RWPE2 (cell line): ENCODE measurements at regions not wholly inside any gene's neighbourhood (a gene's known extent, or its start where the extent isn't known, plus 50 kb on each side); places are given as distances from the start of the nearest gene placed in this dataset.

Experiments
- ATAC-seq: fragments of 200-7000 bp; cut with Tn5 transposase; 3 replicates; pipeline ENCODE4 v1.9.1; 2021; ENCODE audit warnings: low read depth
- DNase-seq: peaks from one replicate; pipeline ENCODE4 v3.0.0-alpha.2; 2020; ENCODE audit warnings: low spot score
- H3K27ac ChIP-seq: fragments of 450-650 bp; 2 replicates; pipeline ENCODE4 v1.5.1; 2017; ENCODE audit warnings: mild to moderate bottlenecking; ENCODE audit not compliant: poor library complexity, severe bottlenecking
- H3K27me3 ChIP-seq: fragments of 250-450 bp; sonication (Bioruptor Pico); 2 replicates; pipeline ENCODE4 v1.5.1; 2021; ENCODE audit warnings: mild to moderate bottlenecking, moderate library complexity; ENCODE audit not compliant: insufficient read depth, poor library complexity, severe bottlenecking
- H3K36me3 ChIP-seq: fragments of 250-450 bp; sonication (Bioruptor Pico); 2 replicates; pipeline ENCODE4 v1.5.1; 2020; ENCODE audit warnings: low read depth, mild to moderate bottlenecking, moderate library complexity
- H3K4me1 ChIP-seq: fragments of 250-450 bp; sonication (Bioruptor Pico); 2 replicates; pipeline ENCODE4 v1.5.1; 2021; ENCODE audit warnings: mild to moderate bottlenecking, moderate library complexity; ENCODE audit not compliant: insufficient read depth, poor library complexity, severe bottlenecking
- H3K4me3 ChIP-seq: fragments of 250-450 bp; sonication (Bioruptor Pico); 2 replicates; pipeline ENCODE4 v1.5.1; 2021; ENCODE audit warnings: mild to moderate bottlenecking, moderate library complexity; ENCODE audit not compliant: severe bottlenecking
- H3K9me3 ChIP-seq: fragments of 250-450 bp; sonication (Bioruptor Pico); 2 replicates; pipeline ENCODE4 v1.5.1; 2021; ENCODE audit warnings: mild to moderate bottlenecking, moderate library complexity; ENCODE audit not compliant: severe bottlenecking
- CTCF ChIP-seq: fragments of 450-650 bp; IDR thresholded peaks from one replicate; pipeline ENCODE4 v1.5.1; 2017; ENCODE audit warnings: mild to moderate bottlenecking, moderate library complexity; ENCODE audit not compliant: poor library complexity, severe bottlenecking

- H3K27ac ChIP-seq: no peak overlapping the region
These were observed 196.9 kb upstream of the ZNF184 start for GRCh38 chr6:27669624-27670301.

GRCh38 chr6:27669295-27669623 is 196.4 kb upstream of the ZNF184 start:
- DNase-seq (no peak), ATAC-seq (peak; percentile 16; the same call in 1 of the 3 replicates)
- no peak overlapping the region for H3K27ac ChIP-seq
- peak overlapping the region; percentile 34 for H3K4me3 ChIP-seq
- H3K9me3 ChIP-seq: no peaks in the 10 kb centered on the region
- no peaks in the 10 kb centered on the region for H3K27me3 ChIP-seq
- H3K4me1 ChIP-seq: peaks cover 4% of the 10 kb centered on the region
- TF ChIP-seq CTCF: no peak
- H3K36me3 ChIP-seq: no peaks in the 10 kb centered on the region

More at GRCh38 chr6:27669624-27670301, 196.9 kb upstream of the ZNF184 start:
- H3K4me1 ChIP-seq: peaks cover 4% of the 10 kb centered on the region
- H3K27me3 ChIP-seq: no peaks in the 10 kb centered on the region
- H3K9me3 ChIP-seq: no peaks in the 10 kb centered on the region
- TF ChIP-seq CTCF: no peak
- ATAC-seq (peak; percentile 6; the same call in 1 of the 3 replicates), DNase-seq (no peak)
- H3K4me3 ChIP-seq: peak overlapping the region; percentile 34
- H3K36me3 ChIP-seq: no peaks in the 10 kb centered on the region

GRCh38 chr6:27668442-27669294 is 195.8 kb upstream of the ZNF184 start:
- no peaks in the 10 kb centered on the region for H3K36me3 ChIP-seq
- ATAC-seq (peak; percentile 39), DNase-seq (no peak)
- no peak overlapping the region for H3K27ac ChIP-seq
- H3K4me1 ChIP-seq: peaks cover 4% of the 10 kb centered on the region
- no peaks in the 10 kb centered on the region for H3K27me3 ChIP-seq
- TF ChIP-seq CTCF: no peak
- H3K9me3 ChIP-seq: no peaks in the 10 kb centered on the region
- H3K4me3 ChIP-seq: peak overlapping the region; percentile 34

- ATAC-seq: no peak
- Histone ChIP-seq H3K9me3 (no peaks in the 10 kb centered on the region), H3K27ac (no peak overlapping the region), H3K4me3 (peak overlapping the region; percentile 34), H3K4me1 (peaks cover 4% of the 10 kb centered on the region), H3K27me3 (no peaks in the 10 kb centered on the region), H3K36me3 (no peaks in the 10 kb centered on the region)
- no peak for DNase-seq
- TF ChIP-seq CTCF: no peak
These were observed 194.9 kb upstream of the ZNF184 start for GRCh38 chr6:27667657-27668441.
